Activated T-cell treated with anti-CD3 and anti-CD28 coated beads for 24 hours (primary cell): ENCODE measurements at regions not wholly inside any gene's neighbourhood (a gene's known extent, or its start where the extent isn't known, plus 50 kb on each side); places are given as distances from the start of the nearest gene placed in this dataset.

Experiments used
- DNase-seq: peaks from one replicate; pipeline ENCODE4 v3.0.0-alpha.2; 2020; ENCODE audit warnings: low read depth

DNA sequence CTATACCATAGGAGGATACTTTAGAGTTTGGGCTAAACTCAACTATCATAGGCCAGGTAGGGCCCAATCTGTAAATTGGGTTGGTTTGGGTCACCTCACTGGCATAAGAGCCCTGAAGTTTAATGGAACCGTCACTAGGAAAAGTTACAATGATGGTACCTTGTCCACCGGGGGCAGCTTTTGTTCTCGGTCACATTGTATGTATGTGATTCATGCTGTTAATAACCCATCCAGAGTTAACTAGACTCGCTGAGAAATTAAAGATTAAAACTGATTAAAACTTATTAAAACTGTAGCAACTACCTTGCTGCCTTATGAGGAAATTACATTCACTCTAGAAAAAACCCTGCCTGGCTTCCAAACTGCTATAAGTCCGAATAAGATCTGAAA lies 145.0 kb upstream of the TMCO5A start:
- DNase-seq, result no peak

DNA sequence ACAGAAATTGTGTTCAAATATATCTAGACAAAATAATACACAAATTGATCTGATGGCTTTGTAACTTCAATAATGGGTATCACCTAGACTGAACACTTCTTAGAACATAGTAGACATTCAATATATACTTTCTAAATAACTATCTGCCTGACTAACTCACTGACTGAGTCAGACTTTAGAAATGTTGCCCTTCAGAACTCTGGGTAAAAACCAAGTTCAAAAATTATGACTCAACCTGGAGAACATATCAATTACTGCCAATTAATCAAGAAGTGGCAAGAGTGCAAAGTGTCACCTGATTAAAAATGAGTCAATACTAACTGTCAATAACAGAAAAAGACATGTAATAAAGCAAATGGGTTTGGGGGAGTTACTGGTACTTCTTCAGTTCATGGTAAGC lies 144.6 kb upstream of the TMCO5A start:
- no peak for DNase-seq

DNA sequence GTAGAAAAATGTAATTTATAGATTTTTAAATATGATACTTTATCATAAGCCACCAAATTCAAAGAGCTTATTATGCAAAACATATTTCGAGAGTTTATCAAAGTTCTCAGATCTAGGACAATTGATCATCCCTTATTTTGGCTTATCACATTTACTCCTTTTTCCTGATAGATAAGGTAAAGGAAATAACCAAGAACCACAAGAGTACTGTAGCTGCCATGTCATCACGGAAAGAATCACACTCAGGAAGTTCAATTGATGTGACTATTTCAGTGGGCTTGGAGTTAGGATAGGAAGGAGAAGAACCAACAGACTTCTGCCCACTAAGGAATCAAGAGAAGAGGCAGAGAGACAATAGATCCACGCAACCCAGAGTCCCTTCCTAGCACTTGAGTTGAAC lies 142.7 kb upstream of the TMCO5A start:
- no peak for DNase-seq

DNA sequence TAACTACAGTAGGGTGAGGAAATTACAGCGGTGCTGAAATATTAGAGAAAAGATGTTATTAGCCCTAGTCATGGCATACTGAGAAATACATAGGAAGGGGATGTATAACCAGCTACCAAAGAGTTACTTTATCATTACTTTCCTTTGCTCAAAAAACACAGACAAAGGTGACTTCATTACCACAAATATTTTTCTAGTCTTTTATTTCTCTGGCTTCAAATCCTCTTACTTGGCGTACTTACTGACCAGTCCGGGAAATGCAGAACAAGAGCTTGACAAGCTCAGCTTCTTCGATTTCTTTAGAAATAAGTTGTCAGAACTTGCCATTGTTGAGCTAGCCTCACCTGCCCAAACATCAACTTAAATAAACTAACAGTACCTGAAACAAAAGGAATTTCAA lies 142.1 kb upstream of the TMCO5A start:
- DNase-seq, result no peak

DNA sequence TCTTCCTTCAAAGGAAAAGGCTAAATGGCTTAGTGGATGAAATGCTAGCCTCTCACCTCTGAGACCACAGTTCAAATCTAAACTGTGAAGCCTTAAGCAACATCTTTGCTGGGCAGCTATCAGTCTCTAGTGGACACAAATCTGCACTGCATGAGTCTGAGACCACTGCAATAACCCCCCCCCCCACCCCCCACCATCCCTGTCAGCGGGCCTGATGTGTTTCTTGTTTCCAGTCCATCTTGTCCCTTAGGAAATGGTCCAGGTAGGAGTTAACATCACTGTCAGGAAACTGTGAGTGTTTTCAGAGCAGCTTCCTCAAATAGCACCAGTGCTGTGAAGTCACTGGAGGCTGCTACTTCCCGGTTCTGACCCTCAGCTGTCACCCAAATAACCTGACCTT lies 140.6 kb upstream of the TMCO5A start:
- DNase-seq, result no peak

DNA sequence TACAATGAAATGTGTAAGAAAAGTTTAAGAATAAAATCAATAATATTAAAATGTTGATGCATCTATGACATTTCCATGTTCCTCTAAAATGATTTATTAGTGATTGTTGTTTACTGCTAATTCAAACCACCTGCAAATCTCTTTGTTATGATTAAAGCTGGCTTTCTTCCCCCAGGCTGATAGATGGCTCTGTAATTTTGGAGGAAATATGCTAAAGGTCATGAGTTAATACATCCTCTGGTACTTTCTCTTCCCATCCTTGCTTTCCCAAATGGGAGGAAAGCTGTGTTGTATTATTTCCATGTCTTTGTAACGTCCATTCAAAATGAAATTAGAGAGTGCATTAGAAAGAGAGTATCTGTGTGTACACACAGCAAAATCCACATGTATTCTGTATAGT lies 139.5 kb upstream of the TMCO5A start:
- DNase-seq, result no peak

DNA sequence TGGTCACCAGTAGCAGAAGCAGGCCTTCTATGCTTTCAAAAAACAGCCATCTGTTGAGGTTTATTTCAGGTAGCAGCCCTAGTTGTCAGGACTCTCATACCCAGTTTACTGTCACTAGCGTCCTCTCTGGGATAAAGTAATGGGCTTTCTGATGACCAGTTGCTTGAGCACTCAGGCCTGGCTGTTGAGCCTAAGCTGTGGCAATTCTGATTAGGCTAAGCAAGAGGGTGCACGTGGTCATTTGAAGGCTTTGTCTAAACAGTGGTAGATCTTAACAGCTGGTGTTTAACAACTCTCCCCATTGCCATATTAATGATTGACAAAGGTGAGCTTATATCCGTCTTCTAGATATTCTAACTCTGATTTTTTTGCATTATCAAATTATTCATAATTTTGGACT lies 132.9 kb upstream of the TMCO5A start:
- no peak for DNase-seq

DNA sequence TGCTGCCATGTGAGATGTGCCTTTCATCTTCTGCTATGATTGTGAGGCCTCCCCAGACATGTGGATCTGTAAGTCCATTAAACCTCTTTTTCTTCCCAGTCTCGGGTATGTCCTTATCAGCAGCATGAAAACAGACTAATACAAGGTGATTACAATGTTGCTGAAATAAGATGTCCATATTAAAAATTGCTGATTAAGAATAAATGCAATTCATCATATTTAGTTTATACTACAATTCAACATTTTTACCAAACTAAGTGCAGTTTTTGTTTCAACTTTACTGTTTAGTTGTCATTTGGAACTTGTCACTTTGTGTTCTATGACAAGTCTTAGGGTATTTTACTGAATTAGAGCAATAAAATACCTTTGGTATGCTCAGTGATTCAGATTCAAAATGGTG lies 127.6 kb upstream of the TMCO5A start:
- no peak for DNase-seq

DNA sequence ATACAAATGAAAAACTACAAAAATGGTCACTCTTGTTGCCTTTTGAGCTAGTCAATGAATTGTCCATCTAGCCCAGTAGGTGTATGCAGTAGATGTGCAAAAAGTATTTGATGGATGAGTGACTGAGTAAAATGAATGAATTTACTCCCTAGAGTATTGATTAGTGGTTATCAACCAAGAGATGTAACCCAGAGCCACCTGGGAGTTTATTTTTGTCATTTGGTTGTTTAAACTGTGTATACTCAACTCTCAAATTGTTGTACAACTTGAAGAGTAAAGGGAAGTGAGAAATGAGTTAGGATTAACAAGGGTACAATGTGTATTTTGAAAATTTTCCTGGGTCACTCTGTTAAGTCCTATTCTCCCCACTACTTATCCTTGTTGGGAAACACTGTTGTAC lies 124.1 kb upstream of the TMCO5A start:
- no peak for DNase-seq

DNA sequence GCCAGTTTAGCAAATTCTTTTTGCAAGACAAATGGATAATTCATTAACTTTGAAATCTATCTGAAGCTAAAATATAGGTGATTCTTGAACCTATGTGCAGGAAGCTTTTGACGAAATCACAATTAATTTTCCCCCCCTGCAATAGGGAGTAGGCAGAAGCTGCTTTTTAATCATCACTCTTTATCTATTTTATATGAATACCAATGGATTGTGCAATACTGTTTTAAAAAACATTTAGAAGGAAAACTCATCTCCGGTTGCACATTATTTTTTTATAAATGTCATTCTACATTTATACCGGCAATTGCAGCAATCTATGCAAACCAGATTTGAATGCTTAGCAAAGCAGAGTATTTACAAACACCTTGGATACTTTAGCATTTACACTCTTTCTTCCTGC lies 121.1 kb upstream of the TMCO5A start:
- no peak for DNase-seq

DNA sequence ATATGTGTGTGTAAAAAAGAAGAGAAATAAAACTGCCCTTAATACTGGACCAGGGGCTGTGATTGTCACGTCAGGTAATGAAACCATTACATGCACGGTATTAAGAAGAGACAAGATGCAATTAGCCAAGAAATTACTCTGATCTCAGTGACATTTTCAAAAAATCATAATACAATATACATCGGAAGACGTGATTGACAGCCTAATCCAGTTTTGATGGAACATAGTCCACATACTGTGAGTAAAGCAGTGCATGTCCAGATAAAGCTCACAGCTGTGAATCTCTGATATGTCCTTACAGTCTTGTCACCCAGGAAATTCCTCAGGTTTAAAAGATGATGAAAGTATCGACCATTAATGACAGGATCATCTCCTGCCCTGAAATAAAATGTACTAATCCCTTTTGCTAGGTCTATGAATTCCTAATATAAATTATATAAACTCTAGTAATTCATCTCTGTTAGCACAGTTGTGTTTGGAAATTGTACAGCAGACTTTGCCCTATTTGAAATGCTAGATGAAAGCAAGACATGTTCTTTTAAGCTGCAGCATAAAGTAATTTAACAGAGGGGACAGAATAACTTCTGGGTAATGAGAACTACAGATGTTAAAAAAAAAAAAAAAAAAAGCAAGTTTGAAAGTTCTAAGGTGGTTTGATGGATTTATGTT lies 119.5 kb upstream of the TMCO5A start:
- DNase-seq, result no peak

DNA sequence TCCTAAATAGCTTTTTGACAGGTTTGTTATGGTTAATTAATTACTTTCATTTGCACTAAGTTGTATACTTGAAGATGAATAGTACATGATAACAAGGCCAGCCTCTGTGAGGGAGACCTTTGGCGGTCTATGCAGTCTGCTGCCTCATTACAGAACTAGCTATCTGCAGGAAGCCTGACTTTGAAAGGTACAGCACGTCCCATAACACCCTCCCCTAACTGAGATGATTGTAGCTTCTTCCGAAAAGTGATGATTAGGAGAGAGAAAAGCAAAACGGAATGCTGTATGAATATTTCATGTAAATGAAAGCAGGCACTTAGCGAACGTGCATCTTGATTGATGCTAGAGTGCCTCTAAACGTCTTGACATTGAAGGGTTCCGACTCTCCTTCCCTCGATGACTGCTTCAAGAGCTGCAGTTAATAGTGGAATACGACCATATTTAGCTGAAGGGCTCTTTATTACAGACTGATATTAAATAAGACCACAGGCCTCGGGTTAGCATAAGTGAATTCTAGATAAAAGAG lies 116.2 kb upstream of the TMCO5A start:
- no peak for DNase-seq

DNA sequence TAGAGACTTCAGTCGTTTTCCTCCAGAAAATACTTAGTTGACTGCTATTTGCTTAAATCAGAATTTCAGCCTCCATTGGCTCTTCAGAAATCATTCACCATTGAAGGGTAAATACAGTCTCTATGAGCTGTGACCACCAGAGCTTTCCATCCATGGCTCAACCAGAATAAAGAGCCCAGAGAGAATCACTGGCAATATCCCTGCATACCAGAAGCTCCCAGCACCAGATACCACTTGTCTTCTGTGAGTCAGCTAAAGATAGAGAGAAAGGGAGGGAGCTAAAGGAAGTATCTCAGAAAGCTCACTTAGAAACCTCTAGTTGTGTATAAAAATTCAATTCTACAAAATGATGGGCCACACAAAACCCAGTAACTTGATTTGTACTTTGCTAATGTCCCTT lies 115.2 kb upstream of the TMCO5A start:
- DNase-seq, result no peak

DNA sequence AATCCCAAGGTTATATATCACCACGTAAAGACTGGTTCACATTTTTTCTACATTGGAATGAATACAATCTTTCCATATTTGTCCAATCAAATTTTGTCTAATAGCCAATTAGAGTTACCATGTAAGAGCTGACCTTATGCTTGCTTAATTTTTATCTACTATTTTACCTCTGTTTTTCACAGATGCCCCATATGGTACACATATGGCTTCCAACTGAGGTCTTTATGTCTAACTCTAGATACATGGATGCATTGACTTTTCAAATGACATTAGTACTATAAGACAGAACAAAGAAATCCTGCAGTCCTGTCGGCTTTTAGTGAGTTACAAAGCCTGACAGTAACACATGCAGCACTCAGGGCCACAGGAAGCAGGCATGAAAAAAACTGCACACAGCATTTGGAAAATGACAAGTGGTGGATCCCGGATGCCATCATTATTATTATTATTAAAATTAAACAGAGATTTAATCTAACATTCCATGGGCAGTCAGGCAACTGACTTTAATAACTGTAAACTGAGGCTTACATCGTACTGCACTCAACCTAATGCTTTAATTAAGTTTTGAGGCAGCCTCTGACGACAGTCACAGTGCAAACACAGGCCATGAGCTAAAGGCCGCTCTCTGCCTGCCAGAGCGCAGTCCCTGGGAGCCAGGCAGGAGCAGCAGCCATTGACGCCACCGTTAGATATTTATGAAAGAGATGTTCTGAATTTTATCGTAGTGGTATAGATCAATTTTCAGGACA lies 113.9 kb upstream of the TMCO5A start:
- DNase-seq, result no peak

DNA sequence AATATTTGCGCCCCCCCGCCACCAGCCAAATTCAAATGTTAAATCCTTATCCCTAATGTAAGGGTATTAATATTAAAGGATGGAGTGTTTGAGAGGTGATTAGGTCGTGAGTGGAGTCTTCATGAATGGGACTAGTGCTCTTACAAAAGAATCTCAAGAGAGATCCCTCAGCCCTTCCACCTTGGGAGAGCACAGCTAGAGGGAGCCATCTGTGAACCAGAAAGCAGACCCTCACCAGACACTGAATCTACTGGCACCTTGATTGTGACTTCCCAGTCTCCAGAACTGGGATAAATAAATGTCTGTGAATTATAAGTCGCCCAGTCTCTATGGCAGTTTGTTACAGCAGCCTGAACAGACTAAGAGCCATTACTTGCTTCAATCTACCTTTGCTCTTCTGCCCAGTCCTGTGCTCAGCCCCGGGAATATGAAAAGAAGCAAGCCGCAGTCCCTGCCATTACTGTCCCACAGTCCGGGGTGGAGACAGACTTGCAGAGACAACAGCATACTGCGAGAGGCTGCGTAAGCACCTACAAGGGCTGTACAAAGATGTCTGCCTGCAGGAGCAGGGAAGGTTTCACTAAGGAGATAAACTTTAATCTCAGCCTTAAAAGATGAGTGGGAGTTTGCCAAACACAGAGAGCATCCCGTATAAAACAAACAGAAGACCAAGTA lies 110.7 kb upstream of the TMCO5A start:
- DNase-seq, result no peak

DNA sequence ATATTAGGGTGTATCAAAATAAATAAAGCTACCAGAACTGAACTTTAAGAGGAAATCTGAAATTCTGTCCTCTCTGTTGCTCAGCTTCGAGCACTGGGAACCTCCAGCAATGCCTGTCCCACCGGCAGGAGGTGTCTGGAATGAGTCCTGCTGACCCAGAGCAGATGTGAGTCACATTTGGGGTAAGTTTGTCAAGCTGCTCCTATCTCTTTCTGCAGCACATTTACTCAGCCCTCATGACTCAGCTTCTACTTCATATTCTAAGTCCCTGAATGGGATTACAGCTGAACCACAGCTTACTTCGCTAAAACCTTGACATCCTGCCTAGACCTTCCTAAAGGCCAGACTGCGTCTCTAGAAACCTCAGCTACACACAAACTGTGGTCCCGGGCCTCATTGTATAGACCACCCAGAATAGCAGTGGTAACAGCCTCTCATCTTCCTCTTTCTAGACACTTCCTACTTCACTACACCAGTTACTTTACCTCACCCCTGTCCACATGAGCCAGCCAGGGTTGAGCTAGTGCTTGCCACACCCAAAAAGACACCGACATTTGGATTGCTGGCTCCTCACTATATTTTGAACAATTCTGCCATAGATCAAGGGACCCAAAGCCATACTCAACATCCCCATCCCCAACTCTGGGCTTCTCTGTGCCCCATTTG lies 109.6 kb upstream of the TMCO5A start:
- DNase-seq, result no peak

DNA sequence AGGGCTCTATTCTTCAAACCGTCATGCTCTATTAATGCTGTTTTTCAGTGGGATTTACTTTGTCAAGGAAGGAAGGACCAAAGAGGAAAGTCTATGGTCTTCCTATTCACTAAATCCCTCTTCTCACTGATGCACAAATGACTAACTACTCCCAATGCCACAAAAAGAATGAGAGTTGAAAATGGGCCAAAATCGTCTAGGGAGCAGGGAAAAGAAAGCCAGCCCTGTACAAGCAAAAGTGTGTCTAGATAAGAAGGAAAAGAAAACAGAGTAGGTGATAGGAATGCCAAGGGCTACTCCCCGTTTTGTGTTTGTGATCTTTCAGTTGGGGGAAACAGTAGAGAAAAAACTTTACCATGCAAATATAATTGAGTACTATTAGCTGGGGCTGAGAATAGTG lies 97.2 kb upstream of the TMCO5A start:
- no peak for DNase-seq

DNA sequence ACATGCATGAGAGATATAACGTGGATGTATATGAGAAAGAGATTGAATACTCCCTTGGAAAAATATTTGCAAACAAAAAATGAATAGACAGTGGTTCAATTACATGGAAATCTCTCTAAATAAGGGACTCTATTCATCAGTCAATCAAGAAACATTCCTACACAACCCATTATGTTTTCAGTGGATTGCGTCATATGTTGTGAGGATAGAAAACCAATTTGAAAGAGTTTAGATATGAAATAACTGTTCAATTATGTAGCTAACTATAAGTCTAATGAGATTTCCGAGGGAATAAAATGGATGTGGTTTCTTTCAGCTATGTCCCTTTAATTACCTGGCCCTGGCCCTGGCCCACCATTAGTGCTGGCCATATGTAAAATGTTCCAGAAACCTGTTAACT lies 86.7 kb upstream of the TMCO5A start:
- no peak for DNase-seq

DNA sequence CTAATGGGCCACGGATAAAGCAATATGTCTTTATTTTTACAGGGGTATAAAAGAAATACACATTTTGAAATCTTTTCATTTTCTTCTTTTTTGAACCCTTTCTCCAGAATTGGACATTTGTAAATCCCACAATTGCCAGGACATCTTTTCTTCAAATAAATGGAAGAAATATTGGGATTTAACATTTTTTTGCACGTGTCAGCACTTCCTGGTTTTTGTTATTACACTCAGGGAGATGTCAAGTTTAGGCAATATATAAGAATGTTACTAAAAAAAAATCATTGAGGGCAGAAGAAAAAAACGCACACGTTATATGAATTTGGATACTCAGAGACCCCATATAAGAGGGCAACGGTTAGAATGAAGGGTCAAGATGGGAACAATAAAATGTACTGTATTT lies 78.3 kb upstream of the TMCO5A start:
- no peak for DNase-seq

DNA sequence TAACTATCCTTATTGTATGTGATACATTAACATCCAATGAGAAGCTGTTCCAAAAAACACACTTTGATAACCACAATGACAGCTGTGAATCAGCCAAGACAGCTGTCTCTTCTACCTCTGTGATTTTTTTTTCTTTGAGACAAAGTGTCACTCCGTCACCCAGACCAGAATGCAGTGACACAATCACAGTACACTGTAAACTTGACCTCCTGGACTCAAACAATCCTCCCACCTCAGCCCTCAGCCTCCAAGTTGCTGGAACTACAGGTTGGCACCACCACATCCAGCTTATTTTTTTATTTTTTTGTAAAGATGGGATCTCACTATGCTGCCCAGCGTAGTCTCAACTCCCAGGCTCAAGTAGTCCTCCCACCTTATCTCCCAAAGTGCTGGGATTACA lies 73.5 kb upstream of the TMCO5A start:
- no peak for DNase-seq

DNA sequence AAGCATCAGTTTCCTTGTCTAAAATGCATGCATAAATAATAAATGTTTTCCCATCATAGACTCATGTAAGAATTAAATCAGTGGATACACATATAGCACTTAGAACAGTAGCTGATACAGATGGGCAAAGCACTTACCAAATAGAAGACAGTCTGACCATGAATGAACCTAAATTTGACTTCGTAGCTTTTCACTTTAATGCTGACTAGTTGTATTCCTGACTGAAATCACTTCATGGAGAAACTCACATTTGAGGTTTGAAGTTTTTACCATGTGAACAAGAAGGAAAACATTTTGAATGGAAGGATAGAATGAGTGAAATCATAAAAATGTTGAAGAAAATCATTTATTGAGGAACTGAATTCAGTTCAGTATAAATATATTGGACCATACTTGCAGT lies 68.8 kb upstream of the TMCO5A start:
- DNase-seq, result no peak

DNA sequence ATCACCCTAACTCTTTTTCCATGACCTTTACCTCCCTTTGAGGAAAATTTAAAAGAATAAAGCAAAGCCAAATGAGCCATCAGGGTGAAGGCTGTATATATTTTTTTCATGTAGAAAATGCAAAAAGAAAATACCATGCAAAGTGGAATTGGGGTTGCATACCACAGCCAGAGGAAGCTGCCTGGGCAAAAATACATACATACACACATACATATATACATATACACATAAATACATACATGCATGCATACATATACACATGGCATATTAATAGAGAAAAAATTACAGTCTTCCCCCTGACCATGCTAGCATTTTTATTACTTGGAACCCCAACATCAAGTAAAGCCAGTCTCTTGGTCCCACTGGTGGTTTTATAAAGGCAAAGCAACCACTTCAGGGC lies 63.7 kb upstream of the TMCO5A start:
- no peak for DNase-seq

DNA sequence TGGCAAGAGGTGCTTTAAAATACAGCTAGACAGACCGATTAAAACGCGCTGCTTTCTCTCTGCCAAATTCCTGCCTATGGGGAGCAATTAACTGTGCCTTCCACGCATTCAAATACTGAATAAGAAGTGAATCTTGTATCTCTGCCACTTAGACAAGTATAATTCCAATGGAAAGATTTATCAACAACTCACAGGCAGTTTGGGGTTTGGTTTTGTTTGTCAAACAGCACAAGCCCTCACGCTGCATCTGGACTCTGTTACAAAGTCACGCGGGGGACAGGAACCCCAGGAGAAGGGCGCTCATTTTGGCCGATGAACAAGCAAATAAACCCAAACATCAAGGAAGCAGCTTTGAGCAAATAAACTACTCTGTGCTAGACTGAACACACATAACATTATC lies 61.8 kb upstream of the TMCO5A start:
- no peak for DNase-seq
